Stomach (tissue), 8 donors: ENCODE measurements at regions not wholly inside any gene's neighbourhood (a gene's known extent, or its start where the extent isn't known, plus 50 kb on each side); places are given as distances from the start of the nearest gene placed in this dataset.
A peak's percentile ranks its signal among the peaks of the same experiment; 100 is the strongest.

Source experiments
- DNase-seq, 2 donors: peaks; one replicate each; pipeline versions ENCODE4 v3.0.0 to v3.0.0-alpha.2; 2013 to 2019
- H3K27ac ChIP-seq, 5 donors: fragments of 200-600 bp in 4 of 5; sonication (generic) in 4 of 5; one replicate each; pipeline ENCODE4 v1.5.1; 2013 to 2019; ENCODE audit warnings: mild to moderate bottlenecking in 1 of 5, moderate library complexity in 1 of 5
- H3K27me3 ChIP-seq, 3 donors: fragments of 200-600 bp; sonication (generic); one replicate each; pipeline ENCODE4 v1.5.1; 2017 to 2019; ENCODE audit warnings: mixed run types in 1 of 3
- H3K36me3 ChIP-seq, 4 donors: fragments of 200-600 bp; sonication (generic); 1 replicate in 3 of 4; 2 replicates in 1 of 4; pipeline ENCODE4 v1.5.1; 2016 to 2019
- H3K4me1 ChIP-seq, 4 donors: fragments of 200-600 bp; sonication (generic); one replicate each; pipeline ENCODE4 v1.5.1; 2016 to 2019
- H3K4me3 ChIP-seq, 4 donors: fragments of 200-600 bp; sonication (generic) in 3 of 4; one replicate each; pipeline ENCODE4 v1.5.1; 2016 to 2019; ENCODE audit warnings: mild to moderate bottlenecking in 1 of 4
- H3K9me3 ChIP-seq, 4 donors: fragments of 200-600 bp; sonication (generic); one replicate each; pipeline ENCODE4 v1.5.1; 2016 to 2019
- EP300 ChIP-seq: sonication (generic); formaldehyde crosslinking; IDR thresholded peaks from one replicate; pipeline ENCODE4 v1.6.1; 2017; ENCODE audit warnings: antibody characterized with exemption
- POLR2A ChIP-seq, 4 donors: fragments of 450-650 bp; IDR thresholded peaks; one replicate each; pipeline ENCODE4 v1.6.1; 2016; ENCODE audit warnings: antibody characterized with exemption in 4 of 4, control low read depth in 2 of 4, mild to moderate bottlenecking in 1 of 4, moderate library complexity in 1 of 4
- POLR2AphosphoS5 ChIP-seq, 3 donors: sonication (generic); formaldehyde crosslinking; IDR thresholded peaks; one replicate each; pipeline ENCODE4 v1.6.1; 2016; ENCODE audit warnings: antibody characterized with exemption in 3 of 3
- WGBS, 5 donors: extraction: QIAGEN DNeasy Blood & Tissue Kit in 3 of 5; methylation state at CpG; one replicate each; pipeline versions ENCODE4 v1.1.5 to v1.1.7; 2013 to 2018; 5-methylcytosine and 5-hydroxymethylcytosine counted together
- intact Hi-C: fragments of 100-400 bp; cut with DNase I; formaldehyde crosslinking; loops from one replicate; pipeline ENCODE4 v1.15.1; 2023; ENCODE audit warnings: low total_unique reads
- TF ChIP-seq, protein P1 (sequence below), 7 experiments: fragments of 450-650 bp in 4 of 7; fragments of 200-600 bp in 3 of 7; sonication (generic) in 3 of 7; IDR thresholded peaks; one replicate each; pipeline ENCODE4 v1.5.1; 2016 to 2019; ENCODE audit warnings: antibody characterized with exemption in 7 of 7, control low read depth in 2 of 7, mild to moderate bottlenecking in 1 of 7
- donor health status: healthy with polysubstance abuse.
- donor health status: Bipolar disorder and iron deficiency.
- donor health status: healthy.

DNA sequence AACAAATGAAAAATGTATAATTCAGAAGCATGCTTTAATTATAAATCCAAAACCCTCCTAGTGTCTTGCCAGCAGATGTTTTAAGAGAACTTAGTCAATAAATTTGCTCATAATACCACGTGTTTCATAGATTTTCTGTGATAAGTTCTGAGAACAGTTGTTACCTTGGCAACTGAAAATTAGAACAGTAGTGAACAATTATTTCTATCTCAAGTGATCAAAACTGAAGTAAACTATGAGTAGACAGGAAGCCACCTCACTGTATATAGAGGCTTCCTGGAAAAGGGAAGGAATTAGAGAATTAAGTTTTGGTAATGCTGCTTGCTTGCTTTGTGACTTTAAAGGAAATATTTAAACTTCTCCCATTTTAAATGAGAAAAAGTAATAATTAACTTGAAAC lies 266.0 kb upstream of the ANO3 start:
- Histone ChIP-seq H3K9me3 (no peaks in the 10 kb centered on the region), H3K4me3 (no peak overlapping the region), H3K27me3 (no peaks in the 10 kb centered on the region), H3K36me3 (no peaks in the 10 kb centered on the region), H3K27ac (no peak overlapping the region), H3K4me1 (no peaks in the 10 kb centered on the region)
- intact Hi-C loops, result no loop called here
- no peak for DNase-seq
- WGBS, 5 donors, result 24 to 32% (median 26%) methylated on average over 1 of the region's 1 CpG
- TF ChIP-seq POLR2AphosphoS5 (IDR thresholded peaks at IDR 0.05) (no peak), EP300 (no peak), POLR2A (IDR thresholded peaks at IDR 0.05) (no peak)
- TF ChIP-seq, protein P1, sequence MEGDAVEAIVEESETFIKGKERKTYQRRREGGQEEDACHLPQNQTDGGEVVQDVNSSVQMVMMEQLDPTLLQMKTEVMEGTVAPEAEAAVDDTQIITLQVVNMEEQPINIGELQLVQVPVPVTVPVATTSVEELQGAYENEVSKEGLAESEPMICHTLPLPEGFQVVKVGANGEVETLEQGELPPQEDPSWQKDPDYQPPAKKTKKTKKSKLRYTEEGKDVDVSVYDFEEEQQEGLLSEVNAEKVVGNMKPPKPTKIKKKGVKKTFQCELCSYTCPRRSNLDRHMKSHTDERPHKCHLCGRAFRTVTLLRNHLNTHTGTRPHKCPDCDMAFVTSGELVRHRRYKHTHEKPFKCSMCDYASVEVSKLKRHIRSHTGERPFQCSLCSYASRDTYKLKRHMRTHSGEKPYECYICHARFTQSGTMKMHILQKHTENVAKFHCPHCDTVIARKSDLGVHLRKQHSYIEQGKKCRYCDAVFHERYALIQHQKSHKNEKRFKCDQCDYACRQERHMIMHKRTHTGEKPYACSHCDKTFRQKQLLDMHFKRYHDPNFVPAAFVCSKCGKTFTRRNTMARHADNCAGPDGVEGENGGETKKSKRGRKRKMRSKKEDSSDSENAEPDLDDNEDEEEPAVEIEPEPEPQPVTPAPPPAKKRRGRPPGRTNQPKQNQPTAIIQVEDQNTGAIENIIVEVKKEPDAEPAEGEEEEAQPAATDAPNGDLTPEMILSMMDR (IDR thresholded peaks at IDR 0.05), result no peak

DNA sequence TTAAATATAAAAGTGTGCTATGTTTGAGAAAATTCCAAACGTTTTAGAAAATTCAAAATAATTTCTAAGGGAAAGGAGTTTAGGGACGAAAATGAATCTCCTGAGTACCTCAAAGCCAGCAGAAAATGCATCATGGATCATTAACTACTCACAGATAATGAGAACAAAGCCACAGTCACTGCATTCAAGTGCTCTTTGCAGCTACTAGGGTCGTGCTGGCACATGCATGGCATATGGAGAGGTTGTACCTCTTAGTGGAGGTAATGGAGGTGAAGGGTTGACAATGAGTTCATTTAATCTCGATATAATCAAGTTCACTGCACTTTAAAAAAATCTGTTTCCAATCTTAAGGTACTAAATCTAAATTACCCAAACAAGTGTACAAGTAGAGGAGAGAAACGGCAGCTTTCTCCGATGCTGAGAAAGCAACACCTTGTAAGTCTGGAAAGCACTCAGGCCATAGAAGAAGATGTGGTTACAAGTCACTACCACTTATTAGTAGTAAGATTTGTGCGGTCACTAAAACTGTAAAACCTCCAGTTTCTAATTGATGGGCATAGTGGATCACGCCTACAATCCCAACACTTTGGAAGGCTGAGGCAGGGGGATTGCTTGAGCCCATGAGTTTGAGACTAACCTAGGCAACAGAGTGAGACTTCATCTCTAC lies 261.1 kb upstream of the ANO3 start:
- no peak overlapping the region for H3K4me3 ChIP-seq
- H3K36me3 ChIP-seq, result no peaks in the 10 kb centered on the region
- no peaks in the 10 kb centered on the region for H3K4me1 ChIP-seq
- no peaks in the 10 kb centered on the region for H3K27me3 ChIP-seq
- TF ChIP-seq, protein P1 (IDR thresholded peaks at IDR 0.05), result no peak
- TF ChIP-seq EP300, result no peak
- no peak for TF ChIP-seq POLR2AphosphoS5 (IDR thresholded peaks at IDR 0.05)
- TF ChIP-seq POLR2A (IDR thresholded peaks at IDR 0.05), result no peak
- WGBS, 5 donors, result 63 to 76% (median 69%) methylated on average over 8 of the region's 8 CpGs
- intact Hi-C loops, result no loop called here
- H3K27ac ChIP-seq, result no peak overlapping the region
- H3K9me3 ChIP-seq, result no peaks in the 10 kb centered on the region
- DNase-seq, result peak in 1 of 2 donors; percentile 15

DNA sequence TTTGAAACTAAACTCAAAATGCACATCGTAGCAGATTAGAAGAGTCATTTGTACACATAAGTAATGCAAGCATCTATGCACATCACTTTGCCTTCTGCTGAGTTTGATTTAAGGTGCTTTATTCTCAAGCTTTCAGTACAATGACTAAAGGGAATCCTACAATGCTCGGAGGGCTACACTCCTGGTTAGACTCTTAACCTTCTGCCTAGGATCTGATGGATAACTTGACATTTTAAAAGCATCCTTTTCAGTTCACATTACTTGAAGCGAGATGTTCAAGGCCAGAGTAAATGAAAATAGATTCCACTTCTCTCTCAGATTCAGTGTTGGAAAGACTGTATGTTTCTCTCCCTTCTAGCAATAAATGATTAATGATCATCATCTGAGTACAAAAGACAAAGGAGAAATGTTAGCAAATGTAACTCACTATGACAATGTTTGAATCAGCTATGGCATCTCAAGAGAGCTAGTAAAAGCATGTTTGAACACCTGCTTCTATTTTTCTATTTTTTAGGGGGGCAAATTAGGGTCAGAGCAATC lies 259.2 kb upstream of the ANO3 start:
- Histone ChIP-seq H3K9me3 (no peaks in the 10 kb centered on the region), H3K27me3 (no peaks in the 10 kb centered on the region), H3K27ac (no peak overlapping the region), H3K4me3 (no peak overlapping the region), H3K36me3 (no peaks in the 10 kb centered on the region), H3K4me1 (no peaks in the 10 kb centered on the region)
- TF ChIP-seq EP300, result no peak
- TF ChIP-seq POLR2AphosphoS5 (IDR thresholded peaks at IDR 0.05), result no peak
- TF ChIP-seq, protein P1 (IDR thresholded peaks at IDR 0.05), result no peak
- no peak for TF ChIP-seq POLR2A (IDR thresholded peaks at IDR 0.05)
- intact Hi-C loops, result no loop called here
- no peak for DNase-seq
- WGBS, 5 donors, result 68 to 85% (median 83%) methylated on average over 3 of the region's 3 CpGs

DNA sequence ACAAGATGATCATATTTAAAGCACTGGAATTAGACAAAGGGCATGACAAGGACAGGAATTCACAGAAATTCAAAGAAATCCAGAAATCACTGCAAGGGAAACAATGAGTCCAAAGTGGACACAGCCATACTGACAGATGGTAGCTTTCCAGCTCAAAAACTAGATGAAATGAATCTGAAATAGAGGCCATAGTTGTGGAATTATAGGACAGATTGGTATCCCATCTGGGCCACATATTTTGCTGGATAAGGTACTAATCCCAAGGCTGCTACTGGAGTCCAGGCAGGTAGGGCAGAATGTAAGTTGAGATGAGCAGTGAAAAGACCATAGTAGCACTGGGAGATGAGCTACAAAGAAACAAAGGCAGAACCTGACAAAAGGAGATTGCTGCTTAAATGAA lies 258.3 kb upstream of the ANO3 start:
- no peak overlapping the region for H3K4me3 ChIP-seq
- H3K27ac ChIP-seq, result no peak overlapping the region
- DNase-seq, result no peak
- no peaks in the 10 kb centered on the region for H3K9me3 ChIP-seq
- TF ChIP-seq POLR2A (IDR thresholded peaks at IDR 0.05), result no peak
- TF ChIP-seq, protein P1 (IDR thresholded peaks at IDR 0.05), result no peak
- TF ChIP-seq POLR2AphosphoS5 (IDR thresholded peaks at IDR 0.05), result no peak
- no peak for TF ChIP-seq EP300
- no peaks in the 10 kb centered on the region for H3K27me3 ChIP-seq
- H3K4me1 ChIP-seq, result no peaks in the 10 kb centered on the region
- no peaks in the 10 kb centered on the region for H3K36me3 ChIP-seq
- intact Hi-C loops, result no loop called here
